ENCODE measurements at regions not wholly inside any gene's neighbourhood (a gene's known extent, or its start where the extent isn't known, plus 50 kb on each side); places are given as distances from the start of the nearest gene placed in this dataset.
"Not testable (repeated sequence)": the region's sequence is repeated elsewhere in the genome, so short reads cannot be mapped to it uniquely, and the experiment has no call there.

- not testable (repeated sequence) for TF ChIP-seq POLR2AphosphoS5 (IDR thresholded peaks at IDR 0.05; ENCODE audit: low read depth); CTCF (conservative IDR thresholded peaks at IDR 0.05; ENCODE audit: low read depth in 2 of 2); EZH2phosphoT487 (IDR thresholded peaks at IDR 0.05; ENCODE audit: unreplicated experiment); JUNB (IDR thresholded peaks at IDR 0.05; ENCODE audit: unreplicated experiment); REST (IDR thresholded peaks at IDR 0.05; ENCODE audit: unreplicated experiment); EZH2 (IDR thresholded peaks at IDR 0.05; ENCODE audit: low read depth, unreplicated experiment); NANOG (IDR thresholded peaks at IDR 0.05; ENCODE audit: borderline replicate concordance); ETS1 (IDR thresholded peaks at IDR 0.05); ZNF114 (CRISPR knock-in tag; IDR thresholded peaks at IDR 0.05); CREB1 (CRISPR knock-in tag; IDR thresholded peaks at IDR 0.05; ENCODE audit: low read depth)
Measured at GRCh38 chr10:28895671-28896070, 218.3 kb downstream of the BAMBI start.

Measured in GM23338 (cell line).